ENCODE measurements at regions not wholly inside any gene's neighbourhood (a gene's known extent, or its start where the extent isn't known, plus 50 kb on each side); places are given as distances from the start of the nearest gene placed in this dataset.

DNA sequence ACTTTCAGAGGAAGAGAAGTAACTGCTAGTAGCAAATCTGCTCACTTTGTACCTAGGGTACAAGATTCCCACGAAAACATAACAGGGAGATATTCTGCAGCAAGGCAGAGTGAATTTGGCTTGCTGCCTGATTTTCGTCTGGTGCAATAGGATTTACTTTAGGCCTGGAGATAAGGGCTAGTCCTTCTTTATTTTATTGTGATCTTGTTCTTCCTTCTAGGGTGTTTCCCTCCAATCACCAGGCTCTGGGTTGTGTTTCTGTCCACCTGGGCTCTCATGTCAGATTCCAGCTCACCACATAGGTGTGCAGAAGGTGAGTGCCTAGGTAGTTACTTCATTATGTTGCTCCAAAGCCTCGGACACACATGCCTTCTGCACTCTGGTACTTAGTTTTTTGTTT lies 211.8 kb upstream of the RGMA start:
- TF ChIP-seq POLR2AphosphoS5 (IDR thresholded peaks at IDR 0.05; ENCODE audit: low read depth, low read length) (no peak), TAF1 (IDR thresholded peaks at IDR 0.05; ENCODE audit: borderline replicate concordance, low read depth, low read length) (no peak), POLR2A (IDR thresholded peaks at IDR 0.05; ENCODE audit: low read depth, low read length) (no peak)
